ENCODE measurements at regions not wholly inside any gene's neighbourhood (a gene's known extent, or its start where the extent isn't known, plus 50 kb on each side); places are given as distances from the start of the nearest gene placed in this dataset.

- TF ChIP-seq CTCF (IDR thresholded peaks at IDR 0.05; ENCODE audit: low read depth, low read length, missing input control): no peak
- no peak for TF ChIP-seq TAF1 (conservative IDR thresholded peaks at IDR 0.05)
- no peak for TF ChIP-seq REST (IDR thresholded peaks at IDR 0.05)
- no peak for TF ChIP-seq JUND (IDR thresholded peaks at IDR 0.05)
- no peak for TF ChIP-seq EGR1 (IDR thresholded peaks at IDR 0.05; ENCODE audit: low read depth in 2 of 2)
- no peak for TF ChIP-seq ATF3 (IDR thresholded peaks at IDR 0.05)
- no peak for TF ChIP-seq MAX (IDR thresholded peaks at IDR 0.05)
- no peak for TF ChIP-seq RXRA (IDR thresholded peaks at IDR 0.05)
- TF ChIP-seq GABPA (IDR thresholded peaks at IDR 0.05 in 1 of 2, conservative IDR thresholded peaks at IDR 0.05 in 1 of 2): no peak
- no peak for TF ChIP-seq YY1 (IDR thresholded peaks at IDR 0.05)
- no peak for TF ChIP-seq ZBTB33 (IDR thresholded peaks at IDR 0.05)
These were observed 160.1 kb downstream of the PTCHD1 start for GRCh38 chrX:23494741-23495140.

All from liver (tissue), 3 donors.